ENCODE measurements at regions not wholly inside any gene's neighbourhood (a gene's known extent, or its start where the extent isn't known, plus 50 kb on each side); places are given as distances from the start of the nearest gene placed in this dataset.

- TF ChIP-seq EZH2 (IDR thresholded peaks at IDR 0.05; ENCODE audit: insufficient read depth, poor library complexity, severe bottlenecking) (no peak), EZH2phosphoT487 (IDR thresholded peaks at IDR 0.05; ENCODE audit: insufficient read depth, low read depth) (no peak)
- Histone ChIP-seq H3K36me3 (ENCODE audit: low read depth) (no peaks in the 10 kb centered on the region), H2AFZ (no peak overlapping the region), H3K27me3 (replicated peaks; ENCODE audit: insufficient read depth) (no peaks in the 10 kb centered on the region), H3K4me1 (ENCODE audit: insufficient read depth) (peaks cover 10% of the 10 kb centered on the region; the same call in 1 of the 2 replicates), H3K9me2 (ENCODE audit: insufficient read depth) (0 out of 2 replicates have a peak, but pooled peaks cover 6% of the 10 kb centered on the region), H3K4me2 (ENCODE audit: unreplicated experiment) (no peak overlapping the region), H3K9me3 (ENCODE audit: low read depth) (no peaks in the 10 kb centered on the region), H4K20me1 (ENCODE audit: insufficient read depth) (no peaks in the 10 kb centered on the region), H3K27ac (no peak overlapping the region), H3F3A (ENCODE audit: insufficient read depth) (no peaks in the 10 kb centered on the region), H3K9ac (no peak overlapping the region), H3K79me2 (ENCODE audit: insufficient read depth) (no peaks in the 10 kb centered on the region), H3K4me3 (no peak overlapping the region)
- WGBS, 2 experiments (ENCODE audit: low coverage in 1 of 2, low lambda C conversion rate in 2 of 2, missing lambda C conversion rate in 2 of 2), result 0 to 2% methylated on average over 1 of the region's 1 CpG
- in situ Hi-C loops (cut with MboI), result no loop called here
- no peak for DNase-seq
Observed at GRCh38 chr2:221002101-221002685, 569.9 kb downstream of the EPHA4 start.

- Histone ChIP-seq H2AFZ (no peak overlapping the region), H4K20me1 (ENCODE audit: insufficient read depth) (no peaks in the 10 kb centered on the region), H3K9ac (no peak overlapping the region), H3K9me2 (ENCODE audit: insufficient read depth) (0 out of 2 replicates have a peak, but pooled peaks cover 6% of the 10 kb centered on the region), H3K4me3 (no peak overlapping the region), H3K36me3 (ENCODE audit: low read depth) (no peaks in the 10 kb centered on the region), H3K27me3 (replicated peaks; ENCODE audit: insufficient read depth) (no peaks in the 10 kb centered on the region), H3K9me3 (ENCODE audit: low read depth) (no peaks in the 10 kb centered on the region), H3K27ac (no peak overlapping the region), H3K4me2 (ENCODE audit: unreplicated experiment) (no peak overlapping the region), H3K79me2 (ENCODE audit: insufficient read depth) (no peaks in the 10 kb centered on the region), H3F3A (ENCODE audit: insufficient read depth) (no peaks in the 10 kb centered on the region), H3K4me1 (ENCODE audit: insufficient read depth) (no peaks in the 10 kb centered on the region)
- WGBS, 2 experiments (ENCODE audit: low coverage in 1 of 2, low lambda C conversion rate in 2 of 2, missing lambda C conversion rate in 2 of 2), result 86 to 91% methylated on average over 3 of the region's 3 CpGs
- in situ Hi-C loops (cut with MboI), result no loop called here
- TF ChIP-seq EZH2phosphoT487 (IDR thresholded peaks at IDR 0.05; ENCODE audit: insufficient read depth, low read depth) (no peak), EZH2 (IDR thresholded peaks at IDR 0.05; ENCODE audit: insufficient read depth, poor library complexity, severe bottlenecking) (no peak)
- DNase-seq, result no peak
Observed at GRCh38 chr2:221005338-221005737, 566.8 kb downstream of the EPHA4 start.

- no peak overlapping the region for H3K4me2 ChIP-seq (ENCODE audit: unreplicated experiment)
- no peaks in the 10 kb centered on the region for H4K20me1 ChIP-seq (ENCODE audit: insufficient read depth)
- no peaks in the 10 kb centered on the region for H3K27me3 ChIP-seq (replicated peaks; ENCODE audit: insufficient read depth)
- H3K4me3 ChIP-seq, result no peak overlapping the region
- no peaks in the 10 kb centered on the region for H3K4me1 ChIP-seq (ENCODE audit: insufficient read depth)
- TF ChIP-seq EZH2 (IDR thresholded peaks at IDR 0.05; ENCODE audit: insufficient read depth, poor library complexity, severe bottlenecking), result no peak
- TF ChIP-seq EZH2phosphoT487 (IDR thresholded peaks at IDR 0.05; ENCODE audit: insufficient read depth, low read depth), result no peak
- H3F3A ChIP-seq (ENCODE audit: insufficient read depth), result no peaks in the 10 kb centered on the region
- no peaks in the 10 kb centered on the region for H3K36me3 ChIP-seq (ENCODE audit: low read depth)
- H3K27ac ChIP-seq, result no peak overlapping the region
- H3K9me2 ChIP-seq (ENCODE audit: insufficient read depth), result 0 out of 2 replicates have a peak, but pooled peaks cover 6% of the 10 kb centered on the region
- no peaks in the 10 kb centered on the region for H3K9me3 ChIP-seq (ENCODE audit: low read depth)
- no peak for DNase-seq
- no peaks in the 10 kb centered on the region for H3K79me2 ChIP-seq (ENCODE audit: insufficient read depth)
- H2AFZ ChIP-seq, result no peak overlapping the region
- H3K9ac ChIP-seq, result no peak overlapping the region
- in situ Hi-C loops (cut with MboI), result no loop called here
Observed at GRCh38 chr2:221006084-221006483, 566.0 kb downstream of the EPHA4 start.

- Histone ChIP-seq H2AFZ (no peak overlapping the region), H3K27me3 (replicated peaks; ENCODE audit: insufficient read depth) (no peaks in the 10 kb centered on the region), H3K79me2 (ENCODE audit: insufficient read depth) (no peaks in the 10 kb centered on the region), H3F3A (ENCODE audit: insufficient read depth) (no peaks in the 10 kb centered on the region), H3K4me1 (ENCODE audit: insufficient read depth) (no peaks in the 10 kb centered on the region), H4K20me1 (ENCODE audit: insufficient read depth) (no peaks in the 10 kb centered on the region), H3K9me2 (ENCODE audit: insufficient read depth) (no peaks in the 10 kb centered on the region), H3K9ac (no peak overlapping the region), H3K9me3 (ENCODE audit: low read depth) (no peaks in the 10 kb centered on the region), H3K4me2 (ENCODE audit: unreplicated experiment) (no peak overlapping the region), H3K36me3 (ENCODE audit: low read depth) (no peaks in the 10 kb centered on the region), H3K4me3 (no peak overlapping the region), H3K27ac (no peak overlapping the region)
- in situ Hi-C loops (cut with MboI), result no loop called here
- WGBS, 2 experiments (ENCODE audit: low coverage in 1 of 2, low lambda C conversion rate in 2 of 2, missing lambda C conversion rate in 2 of 2), result 37 to 42% methylated on average over 2 of the region's 2 CpGs
- DNase-seq, result no peak
- no peak for TF ChIP-seq EZH2phosphoT487 (IDR thresholded peaks at IDR 0.05; ENCODE audit: insufficient read depth, low read depth)
- TF ChIP-seq EZH2 (IDR thresholded peaks at IDR 0.05; ENCODE audit: insufficient read depth, poor library complexity, severe bottlenecking), result no peak
Observed at GRCh38 chr2:221016551-221016950, 555.6 kb downstream of the EPHA4 start.

- in situ Hi-C loops (cut with MboI), result no loop called here
- TF ChIP-seq EZH2phosphoT487 (IDR thresholded peaks at IDR 0.05; ENCODE audit: insufficient read depth, low read depth), result no peak
- 18 to 29% methylated on average over 1 of the region's 1 CpG for WGBS, 2 experiments (ENCODE audit: low coverage in 1 of 2, low lambda C conversion rate in 2 of 2, missing lambda C conversion rate in 2 of 2)
Observed at GRCh38 chr2:221018262-221018661, 553.8 kb downstream of the EPHA4 start.

More at GRCh38 chr2:221018262-221018661, 553.8 kb downstream of the EPHA4 start:
- Histone ChIP-seq H4K20me1 (ENCODE audit: insufficient read depth) (no peaks in the 10 kb centered on the region), H3K79me2 (ENCODE audit: insufficient read depth) (no peaks in the 10 kb centered on the region), H3K4me2 (ENCODE audit: unreplicated experiment) (no peak overlapping the region), H3K9ac (no peak overlapping the region), H3K27ac (no peak overlapping the region), H3K27me3 (replicated peaks; ENCODE audit: insufficient read depth) (no peaks in the 10 kb centered on the region), H3K4me1 (ENCODE audit: insufficient read depth) (no peaks in the 10 kb centered on the region), H2AFZ (no peak overlapping the region), H3K9me3 (ENCODE audit: low read depth) (no peaks in the 10 kb centered on the region), H3K9me2 (ENCODE audit: insufficient read depth) (no peaks in the 10 kb centered on the region), H3F3A (ENCODE audit: insufficient read depth) (no peaks in the 10 kb centered on the region), H3K36me3 (ENCODE audit: low read depth) (no peaks in the 10 kb centered on the region), H3K4me3 (no peak overlapping the region)
- DNase-seq, result no peak
